ENCODE measurements at regions not wholly inside any gene's neighbourhood (a gene's known extent, or its start where the extent isn't known, plus 50 kb on each side); places are given as distances from the start of the nearest gene placed in this dataset.

DNA sequence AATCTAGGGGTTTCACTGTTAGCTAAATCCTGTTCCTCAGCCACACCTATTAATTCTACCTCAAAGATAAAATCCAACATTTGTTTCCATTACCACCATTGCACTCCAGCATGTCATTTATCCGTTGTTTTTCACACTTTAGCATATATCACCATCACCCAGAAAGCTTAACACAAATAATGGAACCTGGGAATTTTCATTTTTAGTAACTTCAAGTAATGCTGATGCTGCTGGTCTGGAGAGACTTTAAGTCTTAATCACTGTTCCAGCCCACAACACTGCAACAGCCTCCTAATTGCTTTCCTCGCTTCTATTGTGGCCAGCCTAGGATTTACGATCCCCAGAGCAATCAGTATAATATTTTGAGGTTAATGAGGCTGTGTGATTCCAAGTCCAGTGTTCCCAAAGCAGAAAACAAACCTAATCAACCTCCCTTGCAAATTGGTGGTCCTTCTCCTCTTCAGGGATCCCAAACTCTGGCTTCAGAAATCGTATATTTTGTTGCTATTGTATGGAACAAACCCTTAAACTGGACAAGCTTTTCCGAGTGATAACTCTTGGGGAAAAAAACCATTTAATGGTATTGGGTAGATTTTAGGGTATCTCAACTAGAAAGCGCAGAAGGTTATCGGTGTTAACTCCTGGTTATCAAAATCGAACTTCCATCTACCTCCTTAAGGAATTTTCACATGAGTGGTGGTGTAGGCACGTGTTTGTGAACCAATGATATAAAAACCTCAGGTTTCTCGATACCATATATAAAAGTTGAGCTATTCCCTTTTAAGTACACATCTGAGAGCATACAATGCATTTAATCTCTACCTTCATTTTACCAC is 50.0 kb upstream of the BOLA1 start:
- H3K36me3 ChIP-seq (ENCODE audit: control insufficient read depth, insufficient read depth, low read length), result peaks cover 3% of the 10 kb centered on the region
- DNase-seq, result peak in 1 of 2 donors; percentile 43
- peaks cover 30% of the 10 kb centered on the region for H3K4me1 ChIP-seq (ENCODE audit: control insufficient read depth, insufficient read depth, low read length)
- WGBS (ENCODE audit: insufficient coverage, low lambda C conversion rate), result 0% methylated on average over 1 of the region's 10 CpGs
- H3K9me3 ChIP-seq (ENCODE audit: control insufficient read depth, low read depth, low read length), result no peaks in the 10 kb centered on the region
- H3K4me3 ChIP-seq (ENCODE audit: low read length), result peak overlapping the region; percentile 59
- H3K27ac ChIP-seq (ENCODE audit: low read length), result peak overlapping the region; percentile 91
- no peaks in the 10 kb centered on the region for H3K27me3 ChIP-seq (ENCODE audit: control insufficient read depth, insufficient read depth, low read length)
